ENCODE measurements at regions not wholly inside any gene's neighbourhood (a gene's known extent, or its start where the extent isn't known, plus 50 kb on each side); places are given as distances from the start of the nearest gene placed in this dataset.
"Not testable (repeated sequence)": the region's sequence is repeated elsewhere in the genome, so short reads cannot be mapped to it uniquely, and the experiment has no call there.

DNA sequence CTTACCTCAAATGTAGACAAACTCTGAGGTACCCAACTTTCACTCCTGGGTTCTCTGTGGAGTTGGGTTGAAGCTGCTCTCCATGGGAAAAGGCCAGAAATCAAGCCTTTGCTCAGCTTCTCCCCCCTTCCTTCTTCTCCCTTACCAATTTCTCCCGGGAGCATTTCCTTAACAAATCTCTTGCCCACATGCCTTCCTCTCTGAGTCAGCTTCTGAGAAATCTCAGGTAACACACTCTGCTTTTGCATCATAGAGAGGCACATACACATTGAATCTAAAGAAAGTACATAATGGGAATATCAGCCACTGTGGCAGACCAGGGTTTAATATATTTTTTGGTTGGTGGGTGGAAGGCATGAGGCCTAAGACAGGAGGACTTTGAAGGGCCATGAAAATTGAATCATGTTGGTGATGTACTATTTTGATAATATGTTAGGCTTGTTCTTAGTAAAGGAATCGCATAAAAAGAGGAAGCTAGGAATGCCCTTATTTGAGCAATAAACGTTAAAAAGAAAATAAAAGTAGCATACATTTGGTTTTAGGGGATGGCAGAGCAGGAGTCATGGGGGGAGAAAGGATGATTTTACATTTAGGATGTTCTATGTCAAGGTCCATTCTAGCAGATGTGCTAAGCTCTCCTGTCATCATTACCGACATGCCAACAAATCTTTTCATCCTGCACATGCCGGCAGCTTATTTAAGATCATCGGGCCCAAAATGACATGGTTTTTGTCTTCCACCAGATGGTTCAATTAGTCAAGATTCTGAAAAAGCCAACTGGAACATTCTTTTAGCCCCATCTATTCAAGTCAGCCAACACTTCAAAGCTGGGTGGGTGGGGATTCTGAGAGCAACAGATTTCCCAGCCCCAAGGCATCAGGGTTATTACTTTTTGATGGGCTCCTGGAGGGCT is 199.5 kb upstream of the CLINT1 start:
- DNase-seq (ENCODE audit: low spot score): no peak

DNA sequence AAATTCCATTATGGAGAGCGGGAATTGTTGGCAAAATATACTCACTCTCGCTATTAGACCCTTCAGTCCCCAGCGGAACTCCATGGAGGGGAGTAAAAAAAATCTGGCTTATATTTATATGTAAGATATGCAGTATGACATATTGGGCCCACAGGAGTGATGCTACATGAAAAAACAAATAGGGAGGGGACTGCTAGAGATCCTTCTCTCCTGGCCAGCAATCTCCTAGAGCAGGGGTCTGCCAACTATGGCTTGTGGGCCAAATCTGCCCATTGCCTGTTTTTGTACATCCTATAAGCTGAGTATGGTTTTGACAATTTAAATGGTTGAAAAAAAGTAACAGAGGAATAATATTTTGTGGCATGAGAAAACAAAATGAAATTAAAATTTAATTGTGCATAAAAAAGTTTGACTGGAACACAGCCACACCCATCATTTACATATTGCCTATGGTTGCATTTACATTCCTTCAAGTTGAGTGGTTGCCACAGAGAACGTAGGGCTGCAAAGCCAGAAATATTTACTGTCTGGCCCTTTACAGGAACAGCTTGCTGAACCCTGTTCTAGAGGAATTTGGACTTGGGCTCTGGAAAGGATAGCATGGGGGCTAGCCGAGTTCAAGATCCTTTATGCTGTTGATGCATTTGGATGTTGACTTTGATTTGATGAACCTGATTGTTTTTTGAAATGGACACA is 197.3 kb upstream of the CLINT1 start:
- DNase-seq (ENCODE audit: low spot score): no peak

DNA sequence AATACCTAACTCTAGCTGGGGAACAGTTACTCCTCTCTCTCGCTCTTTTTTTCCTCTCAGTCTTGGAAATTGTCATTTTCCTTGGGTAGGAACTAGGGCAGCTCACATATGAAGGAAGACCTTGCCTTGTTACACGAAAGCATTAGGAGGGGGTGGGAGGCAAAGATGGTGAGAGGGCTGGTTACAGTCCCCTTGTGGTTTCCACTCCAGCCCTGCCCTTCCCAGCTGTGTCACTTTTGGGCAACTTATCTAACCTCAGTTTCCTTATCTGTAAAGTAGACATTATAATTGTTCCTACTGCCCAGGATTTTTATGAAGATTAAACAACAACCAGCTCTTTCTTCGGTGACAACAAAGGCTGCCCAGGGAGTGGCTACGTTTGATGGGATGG is 196.2 kb upstream of the CLINT1 start:
- DNase-seq (ENCODE audit: low spot score): no peak

DNA sequence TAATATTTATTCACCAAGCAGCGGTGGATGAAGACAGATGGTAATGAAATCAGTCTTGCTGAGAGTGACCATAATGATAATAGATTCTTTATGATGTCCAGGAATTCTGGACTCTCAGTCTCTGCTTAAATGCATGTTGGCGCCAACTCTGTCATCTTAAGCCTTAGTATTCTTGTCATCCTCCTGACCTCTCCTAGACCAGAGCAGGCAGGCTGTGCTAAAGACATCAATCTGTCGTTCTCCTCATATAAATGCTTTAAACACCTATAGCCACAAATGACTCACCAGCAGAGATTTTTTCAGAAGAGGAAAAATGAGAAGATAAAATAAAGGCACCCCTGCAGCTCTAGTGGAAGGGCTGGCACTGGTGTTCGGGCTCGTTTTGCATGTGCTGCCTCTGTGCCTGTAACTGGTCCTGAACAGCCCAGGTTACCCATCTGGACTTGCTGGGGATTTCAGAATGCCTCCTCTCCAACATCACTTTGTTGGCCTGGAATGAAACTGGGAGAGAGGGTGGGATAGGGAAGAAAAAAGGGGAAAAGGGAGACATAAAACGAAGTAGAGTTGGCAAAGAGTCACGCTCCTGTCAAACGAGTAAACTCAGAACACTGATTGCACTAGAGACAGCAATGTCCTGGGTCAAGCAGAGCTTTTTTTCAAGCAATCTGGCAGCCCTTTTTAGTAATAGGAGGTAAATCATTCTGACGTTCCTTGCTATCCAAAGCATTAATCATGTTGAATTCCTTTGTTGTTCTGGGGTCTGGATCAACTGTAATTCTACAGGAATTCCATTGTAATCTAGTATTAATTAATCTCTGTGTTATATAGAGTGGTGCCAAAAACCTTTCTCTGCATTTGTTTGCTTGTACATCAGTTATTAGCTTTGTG is 195.5 kb upstream of the CLINT1 start:
- DNase-seq (ENCODE audit: low spot score): no peak

DNA sequence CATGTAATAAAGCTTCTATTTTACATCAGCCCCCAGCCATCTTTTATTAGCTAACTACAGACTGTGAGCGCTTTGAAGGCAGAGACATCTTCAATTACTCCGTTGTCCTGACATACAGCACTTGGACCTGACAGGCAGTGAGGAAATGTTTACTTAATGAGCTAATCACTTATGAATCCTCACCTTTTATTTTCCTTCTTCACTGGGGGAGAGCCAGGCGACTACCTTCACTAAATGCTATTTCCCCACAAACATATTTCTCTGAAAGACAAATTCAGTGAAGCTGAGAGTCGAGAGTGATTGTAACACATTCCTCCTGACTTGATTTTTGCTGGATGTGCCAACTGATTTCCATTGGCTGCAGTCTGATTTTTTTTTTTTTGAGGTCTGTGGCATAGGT is 192.1 kb upstream of the CLINT1 start:
- DNase-seq (ENCODE audit: low spot score): no peak

DNA sequence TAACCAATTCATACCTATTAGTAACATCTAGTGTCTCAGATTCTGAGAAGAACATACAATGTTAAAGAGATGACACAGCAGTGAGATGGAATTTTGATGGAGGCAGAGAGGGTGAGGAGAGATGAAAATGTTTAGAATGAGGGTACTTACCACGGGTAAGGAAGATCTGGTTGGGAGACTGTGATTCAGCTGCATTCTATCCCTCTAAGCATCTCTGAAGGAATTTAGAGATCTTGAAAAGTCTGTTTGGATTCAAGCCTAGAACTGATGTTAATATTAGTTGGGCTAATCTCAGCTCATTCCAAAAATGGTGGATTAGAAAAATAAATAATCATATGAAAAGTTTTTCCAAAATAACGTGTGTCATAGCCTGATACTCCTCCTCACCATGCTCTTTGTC is 191.5 kb upstream of the CLINT1 start:
- no peak for DNase-seq (ENCODE audit: low spot score)

DNA sequence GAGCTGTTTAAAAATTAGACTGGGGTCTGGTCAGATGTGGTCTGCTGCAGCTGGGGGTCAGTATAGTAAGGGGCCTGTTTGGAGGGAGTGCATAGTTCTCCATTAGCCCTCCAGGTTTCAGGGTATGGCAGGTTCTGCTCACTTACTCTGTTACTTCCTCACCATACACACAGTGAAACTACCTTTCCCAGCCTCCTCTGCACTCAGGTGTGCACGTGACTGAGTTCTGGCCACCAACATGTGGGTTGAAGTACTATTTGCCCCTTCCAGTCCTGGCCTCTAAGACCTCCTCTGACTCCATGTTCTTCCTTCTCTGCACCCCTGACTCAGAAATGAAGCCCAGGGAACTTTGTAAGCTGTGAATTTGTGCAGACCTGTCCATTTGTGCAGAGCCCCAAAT is 190.5 kb upstream of the CLINT1 start:
- DNase-seq (ENCODE audit: low spot score): no peak

DNA sequence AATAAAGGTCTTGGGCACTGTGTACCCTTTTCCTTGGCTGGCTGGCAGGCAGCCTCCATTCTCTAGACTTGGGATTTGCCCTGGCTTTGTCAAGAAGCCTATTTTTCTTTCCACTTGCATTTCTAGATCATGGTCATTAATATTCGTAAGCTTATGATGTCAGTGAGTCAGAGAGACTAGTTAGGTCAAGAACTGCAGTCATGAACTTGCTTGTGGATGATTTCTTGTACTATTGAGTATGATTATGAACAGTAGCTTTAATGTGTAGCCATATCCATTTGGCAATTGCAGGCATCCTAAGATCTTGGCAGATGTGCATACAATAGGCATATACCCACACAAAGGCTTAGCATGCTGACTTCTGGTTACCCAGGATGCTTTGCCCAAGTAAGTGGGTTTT is 186.8 kb upstream of the CLINT1 start:
- no peak for DNase-seq (ENCODE audit: low spot score)

DNA sequence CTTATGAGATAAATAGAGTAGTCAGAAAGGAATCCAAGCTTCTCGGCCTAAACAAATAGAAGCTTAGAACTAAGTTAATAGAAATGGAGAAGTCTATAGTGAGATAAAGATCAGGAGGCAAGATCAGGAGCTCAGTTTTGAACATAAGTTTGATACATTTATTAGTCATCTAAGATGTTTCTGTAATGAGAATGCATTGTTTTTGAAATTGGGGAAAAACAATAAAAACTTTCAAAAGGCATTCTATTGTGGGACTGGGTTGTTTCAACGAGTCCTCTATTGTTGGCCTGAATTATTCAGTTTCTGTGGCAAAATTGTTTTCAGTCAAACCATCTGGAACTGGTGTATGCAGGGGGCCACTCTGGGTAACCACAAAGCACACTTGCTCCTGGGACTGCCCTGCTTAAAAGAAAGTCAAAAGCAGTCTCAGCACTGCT is 181.0 kb upstream of the CLINT1 start:
- peak; percentile 3 for DNase-seq (ENCODE audit: low spot score)

DNA sequence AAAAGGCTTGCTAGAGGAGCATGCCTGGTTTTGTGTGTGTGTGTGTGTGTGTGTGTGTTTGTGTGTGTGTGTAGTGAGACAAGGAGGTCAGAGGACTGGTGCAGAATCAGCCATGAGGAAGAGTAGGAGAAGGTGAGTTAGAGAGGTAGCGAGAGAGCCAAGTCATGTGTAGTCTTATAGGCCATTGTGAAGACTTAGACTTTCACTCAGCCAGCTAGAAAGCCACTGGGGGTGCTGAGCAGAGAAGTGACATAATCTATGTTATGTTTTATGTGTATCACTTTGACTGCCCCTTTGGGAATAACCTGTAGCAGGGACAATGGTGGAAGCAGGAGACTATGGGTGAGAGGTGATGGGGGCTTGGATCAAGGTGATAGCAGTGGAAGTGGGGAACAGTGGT is 180.5 kb upstream of the CLINT1 start:
- no peak for DNase-seq (ENCODE audit: low spot score)

DNA sequence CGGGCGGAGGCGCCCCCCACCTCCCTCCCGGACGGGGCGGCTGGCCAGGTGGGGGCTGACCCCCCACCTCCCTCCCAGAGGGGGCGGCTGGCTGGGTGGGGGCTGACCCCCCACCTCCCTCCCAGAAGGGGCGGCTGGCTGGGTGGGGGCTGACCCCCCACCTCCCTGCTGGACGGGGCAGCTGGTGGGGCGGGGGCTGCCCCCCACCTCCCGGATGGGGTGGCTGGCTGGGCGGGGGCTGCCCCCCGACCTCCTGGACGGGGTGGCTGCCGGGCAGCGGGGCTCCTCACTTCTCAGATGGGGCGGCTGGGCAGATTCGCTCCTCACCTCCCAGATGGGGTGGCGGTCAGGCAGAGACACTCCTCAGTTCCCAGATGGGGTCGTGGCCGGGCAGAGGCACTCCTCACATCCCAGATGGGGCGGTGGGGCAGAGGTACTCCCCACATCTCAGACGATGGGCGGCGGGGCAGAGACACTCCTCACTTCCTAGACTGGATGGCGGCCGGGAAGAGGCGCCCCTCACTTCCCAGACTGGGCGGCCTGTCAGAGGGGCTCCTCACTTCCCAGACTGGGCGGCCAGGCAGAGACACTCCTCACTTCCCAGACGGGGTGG is 178.1 kb upstream of the CLINT1 start:
- not testable (repeated sequence) for DNase-seq (ENCODE audit: low spot score)

DNA sequence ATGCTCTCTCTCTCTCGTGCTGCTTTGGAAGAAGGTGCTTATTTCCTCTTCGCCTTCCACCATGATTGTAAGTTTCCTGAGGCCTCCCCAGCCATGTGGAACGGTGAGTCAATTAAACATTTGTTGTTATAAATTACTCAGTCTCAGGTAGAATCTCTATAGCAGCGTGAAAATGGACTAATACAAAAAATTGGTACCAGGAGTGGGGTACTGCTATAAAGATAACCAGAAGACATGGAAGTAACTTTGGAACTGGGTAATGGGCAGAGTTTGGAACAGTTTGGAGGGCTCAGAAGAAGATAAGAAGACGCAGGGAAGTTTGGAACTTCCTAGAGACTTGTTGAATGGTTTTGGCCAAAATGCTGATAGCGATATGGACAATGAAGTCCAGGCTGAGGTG is 175.6 kb upstream of the CLINT1 start:
- DNase-seq (ENCODE audit: low spot score): not testable (repeated sequence)

DNA sequence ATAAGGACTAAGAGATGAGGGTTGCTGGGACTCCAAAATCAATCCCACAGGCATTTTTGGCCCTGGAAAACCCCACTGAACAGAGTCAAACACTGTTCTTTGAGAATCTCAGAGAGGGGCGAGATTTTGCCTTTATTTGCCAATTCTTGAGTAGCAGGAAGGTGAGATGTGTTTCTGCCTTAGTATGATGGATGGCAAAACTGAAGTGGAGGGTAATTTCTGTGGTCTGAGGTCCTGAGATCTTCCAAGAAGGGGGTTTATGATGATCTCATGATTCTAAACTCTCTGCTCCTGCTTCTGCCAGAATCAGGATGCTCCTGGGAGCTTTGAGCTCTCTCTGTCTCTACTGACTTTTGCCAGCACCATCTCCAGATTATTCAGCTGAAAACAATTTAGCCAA is 174.8 kb upstream of the CLINT1 start:
- no peak for DNase-seq (ENCODE audit: low spot score)

DNA sequence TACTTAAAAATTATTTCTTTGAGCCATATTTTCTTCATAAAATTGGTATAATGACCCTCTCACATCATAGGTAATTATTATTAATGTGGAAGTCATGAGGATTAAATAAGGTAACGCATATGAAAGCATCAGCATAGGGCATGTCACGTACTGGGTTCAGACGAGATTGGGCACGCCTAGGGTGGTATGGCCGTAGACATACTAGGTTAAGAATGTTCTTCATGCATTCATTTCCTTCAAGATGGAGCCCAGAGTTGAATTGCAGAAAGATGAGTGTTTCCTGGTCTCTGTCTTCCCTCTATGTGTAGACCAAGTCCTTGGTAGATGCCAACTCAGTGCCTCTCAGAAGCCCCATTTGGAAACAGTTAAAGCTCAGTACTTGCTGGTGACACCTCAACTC is 174.1 kb upstream of the CLINT1 start:
- no peak for DNase-seq (ENCODE audit: low spot score)

DNA sequence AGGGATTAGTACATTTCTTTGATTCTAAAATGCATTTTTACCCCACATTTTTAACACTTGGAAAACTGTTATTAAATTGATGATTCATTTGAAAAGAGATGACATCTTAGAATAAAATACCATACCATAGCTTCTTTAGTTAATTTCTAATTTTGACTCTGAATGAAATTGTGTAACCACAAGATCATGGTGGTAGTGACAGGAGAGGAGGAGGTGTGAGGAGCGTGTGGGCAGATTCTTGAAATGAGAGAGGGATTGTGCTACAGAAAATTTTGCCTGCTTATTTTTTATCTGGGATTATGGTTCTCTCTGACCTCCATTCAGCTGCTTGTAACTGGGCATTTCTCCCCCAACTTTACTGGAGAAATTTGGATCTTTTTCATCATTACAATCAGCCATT is 173.3 kb upstream of the CLINT1 start:
- no peak for DNase-seq (ENCODE audit: low spot score)

DNA sequence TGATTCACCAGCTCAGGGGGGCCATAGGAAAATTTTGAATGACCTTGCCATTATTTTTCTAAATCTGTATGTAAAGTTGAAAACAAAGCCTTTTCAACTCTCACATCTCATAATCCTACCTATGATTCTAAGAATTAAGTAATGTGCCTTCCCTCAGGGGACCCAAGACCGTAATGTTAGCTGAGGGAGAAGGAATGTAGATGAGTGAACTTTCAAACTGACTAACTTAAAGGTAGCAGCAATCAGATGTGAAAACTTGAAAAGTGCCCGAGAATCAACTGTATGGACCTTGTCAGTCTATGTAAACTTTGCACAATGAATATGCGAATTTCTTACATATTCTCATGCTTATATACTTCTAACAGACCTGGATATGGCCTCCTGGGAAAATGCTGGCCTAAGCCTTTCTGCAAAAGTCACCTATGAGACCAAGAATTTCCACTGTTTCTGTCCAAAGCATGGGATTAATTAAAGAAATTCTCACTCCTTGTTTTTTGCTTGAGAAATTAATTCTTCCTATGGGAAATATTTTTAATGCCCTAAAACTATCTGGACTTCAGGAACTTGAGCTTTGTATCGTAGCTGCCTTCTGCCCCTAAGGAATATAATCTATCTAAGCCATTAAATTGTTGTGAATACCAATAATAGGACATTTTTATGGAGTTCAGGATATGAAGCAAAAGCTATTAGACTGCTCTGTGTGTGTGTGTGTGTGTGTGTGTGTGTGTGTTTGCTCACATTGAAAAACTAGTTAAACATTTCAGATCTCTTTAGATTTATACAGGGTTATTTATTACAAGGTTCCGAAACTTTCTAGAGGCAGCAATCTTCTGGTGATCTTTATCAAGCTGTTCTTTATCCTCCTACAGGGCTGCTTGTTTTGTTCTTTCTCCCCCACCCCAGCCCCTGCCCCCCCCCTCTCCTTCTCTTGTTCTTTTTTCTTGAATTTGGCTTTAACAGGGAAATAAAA is 169.1 kb upstream of the CLINT1 start:
- no peak for DNase-seq (ENCODE audit: low spot score)

DNA sequence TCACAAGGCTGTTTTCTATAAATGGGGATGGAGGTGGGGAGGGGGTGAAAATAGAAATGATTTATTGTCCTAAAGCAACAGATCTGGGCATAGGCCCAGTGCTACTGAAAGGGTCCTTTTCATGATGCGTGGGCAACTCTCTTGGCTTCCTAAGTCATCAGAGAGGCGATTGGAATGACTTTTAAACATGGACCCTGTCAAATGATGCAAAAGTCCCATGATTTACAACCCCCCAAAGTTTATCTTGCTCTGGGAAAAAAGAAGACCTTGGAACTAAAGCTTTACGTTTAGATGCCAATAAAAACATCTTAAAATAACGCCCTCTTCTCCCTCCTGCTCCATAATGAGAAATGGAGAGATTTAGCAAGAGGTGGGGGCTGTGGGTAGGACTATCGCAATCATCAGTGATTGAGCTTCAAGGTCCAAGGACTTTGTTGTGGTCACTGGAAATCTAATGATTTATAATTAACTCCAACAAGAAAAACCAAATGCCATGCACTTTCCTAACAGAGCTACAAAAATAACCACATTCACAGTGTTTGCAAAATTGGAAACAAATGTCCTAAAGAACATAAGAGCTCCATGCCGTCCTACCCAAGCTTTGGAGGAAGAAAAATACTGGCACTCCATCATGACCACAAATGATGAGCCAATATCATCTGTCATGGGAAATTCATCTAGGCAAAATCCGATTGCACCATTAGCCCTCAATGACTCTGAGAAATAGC is 167.5 kb upstream of the CLINT1 start:
- DNase-seq (ENCODE audit: low spot score): no peak

DNA sequence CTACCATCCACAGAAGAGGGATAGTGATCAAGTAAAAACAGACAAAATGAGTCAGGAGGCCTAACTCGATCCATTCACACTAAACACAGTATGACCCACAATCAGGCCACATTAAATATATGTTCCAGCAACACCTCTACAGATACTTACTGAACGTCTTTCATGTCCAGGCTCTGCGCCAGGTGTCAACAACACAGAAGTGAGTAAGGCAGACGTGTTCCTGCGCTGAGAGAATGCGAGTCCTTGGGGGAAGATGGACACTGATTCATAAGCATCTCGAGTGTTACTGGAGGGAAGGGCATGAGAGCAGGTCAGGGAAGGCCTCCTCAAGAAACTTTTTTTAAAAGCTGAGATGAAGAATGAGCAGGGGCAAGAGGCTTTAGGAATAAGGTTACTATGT is 164.3 kb upstream of the CLINT1 start:
- DNase-seq (ENCODE audit: low spot score): no peak

DNA sequence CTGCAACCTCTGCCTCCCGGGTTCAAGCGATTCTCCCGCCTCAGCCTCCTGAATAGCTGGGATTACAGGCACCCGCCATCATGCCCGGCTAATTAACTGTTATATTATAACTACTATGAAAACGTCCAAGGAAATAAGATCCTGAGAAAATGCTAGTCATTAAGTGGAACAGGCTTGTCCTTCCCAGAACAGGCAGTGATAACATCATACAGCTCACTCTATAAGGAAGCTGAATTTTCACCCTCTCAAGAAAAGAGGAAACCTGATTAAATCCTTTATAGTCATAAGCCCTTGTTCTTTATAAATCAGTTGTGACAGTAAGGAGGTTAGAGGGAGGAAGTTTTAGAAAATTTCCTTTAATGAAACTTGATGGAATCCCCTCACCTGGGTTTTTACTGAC is 163.9 kb upstream of the CLINT1 start:
- DNase-seq (ENCODE audit: low spot score): no peak

DNA sequence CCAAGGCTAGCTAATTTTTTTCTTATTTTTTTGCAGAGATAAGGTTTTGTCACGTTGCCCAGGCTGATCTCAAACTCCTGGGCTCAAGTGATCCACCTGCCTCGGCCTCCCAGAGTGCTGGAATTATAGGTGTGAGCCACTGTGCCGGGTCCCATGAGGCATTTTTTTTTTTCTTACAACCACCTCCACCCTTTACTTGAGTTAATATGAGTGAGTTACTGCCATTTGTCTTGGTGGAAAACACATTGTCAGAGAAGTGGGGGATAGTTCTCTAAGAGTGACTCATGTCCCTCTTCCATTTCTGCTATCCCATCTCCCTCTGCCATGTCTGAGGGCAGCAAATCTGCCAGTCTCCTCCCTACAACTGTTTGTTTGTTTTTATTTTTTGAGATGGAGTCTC is 163.4 kb upstream of the CLINT1 start:
- DNase-seq (ENCODE audit: low spot score): no peak
